GM12892 (cell line): ENCODE measurements at regions not wholly inside any gene's neighbourhood (a gene's known extent, or its start where the extent isn't known, plus 50 kb on each side); places are given as distances from the start of the nearest gene placed in this dataset.

Experiments
- DNase-seq: peaks from one replicate; pipeline ENCODE4 v3.0.0; 2011; ENCODE audit not compliant: insufficient read length
- FAIRE-seq: peaks from 2 replicates; lab custom pipeline; 2011; peaks lifted over from hg19 to GRCh38; lab: Jason Lieb, UNC
- POLR2A ChIP-seq: IDR thresholded peaks from 2 replicates; pipeline ENCODE4 v1.6.1; 2011; ENCODE audit warnings: low read depth, low read length, control low read depth
- POLR2AphosphoS5 ChIP-seq: IDR thresholded peaks from 2 replicates; pipeline ENCODE4 v1.6.1; 2011; ENCODE audit warnings: low read depth, low read length, control low read depth
- TAF1 ChIP-seq: IDR thresholded peaks from 2 replicates; pipeline ENCODE4 v1.6.1; 2011; ENCODE audit warnings: low read depth, mild to moderate bottlenecking, control low read depth, low read length, borderline replicate concordance

DNA sequence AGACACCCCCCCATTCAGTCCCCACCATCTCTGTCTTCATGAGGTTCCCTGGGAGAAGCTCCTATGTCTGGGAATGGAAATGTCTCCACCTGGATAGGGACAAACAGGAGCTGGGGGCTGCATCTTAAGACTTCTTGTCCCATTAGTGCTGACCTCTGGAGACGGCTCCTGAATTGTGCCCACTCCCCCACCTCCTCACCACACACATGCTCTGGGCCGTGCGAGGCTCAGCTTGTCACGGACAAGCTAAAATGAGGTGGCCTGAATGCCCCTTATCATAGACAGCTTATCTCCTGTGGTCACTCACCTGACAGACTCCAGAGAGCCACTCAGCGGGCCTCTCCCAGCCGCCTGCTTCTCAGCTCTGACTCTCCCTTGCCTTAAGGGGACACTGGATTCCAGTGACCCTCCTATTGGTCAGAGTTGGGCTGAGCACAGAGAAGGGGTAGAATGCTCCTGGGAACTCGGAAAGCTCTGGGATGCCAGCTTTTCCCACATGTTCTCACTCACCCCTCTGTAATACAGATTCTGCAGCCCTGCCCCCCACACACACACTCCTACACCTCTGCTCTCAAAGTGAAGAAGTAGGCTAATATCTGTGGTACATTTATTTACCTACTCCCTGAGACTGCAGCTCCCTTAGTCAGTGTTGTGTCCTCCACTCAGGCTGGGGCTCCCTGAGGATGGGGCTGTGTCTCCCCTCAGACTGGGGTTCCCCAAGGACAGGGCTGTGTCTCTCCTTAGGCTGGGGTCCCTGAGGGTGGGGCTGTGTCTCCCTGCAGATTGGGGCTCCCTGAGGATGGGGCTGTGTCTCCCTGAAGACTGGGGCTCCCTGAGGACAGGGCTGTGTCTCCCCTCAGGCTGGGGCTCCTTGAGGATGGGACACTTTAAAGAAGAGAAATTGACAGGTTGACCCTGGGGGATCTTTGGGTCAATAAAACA is 167.5 kb downstream of the VEGFA start:
- TF ChIP-seq POLR2A (no peak), TAF1 (no peak), POLR2AphosphoS5 (no peak)
- FAIRE-seq (no peak), DNase-seq (no peak)

- TF ChIP-seq TAF1 (no peak), POLR2AphosphoS5 (no peak), POLR2A (no peak)
- DNase-seq (no peak), FAIRE-seq (no peak)
These were observed 166.5 kb downstream of the VEGFA start for GRCh38 chr6:43936476-43936875.

- TF ChIP-seq POLR2A (no peak), TAF1 (no peak), POLR2AphosphoS5 (no peak)
- no peak for DNase-seq
- FAIRE-seq, result no peak
These were observed 166.0 kb downstream of the VEGFA start for GRCh38 chr6:43935921-43936439.

GRCh38 chr6:43934803-43935602 is 165.0 kb downstream of the VEGFA start:
- FAIRE-seq (no peak), DNase-seq (no peak)
- TF ChIP-seq POLR2A, result no peak
- no peak for TF ChIP-seq TAF1

- TF ChIP-seq POLR2AphosphoS5 (no peak), POLR2A (no peak), TAF1 (no peak)
- DNase-seq (no peak), FAIRE-seq (no peak)
These were observed 164.3 kb downstream of the VEGFA start for GRCh38 chr6:43934183-43934802.

DNA sequence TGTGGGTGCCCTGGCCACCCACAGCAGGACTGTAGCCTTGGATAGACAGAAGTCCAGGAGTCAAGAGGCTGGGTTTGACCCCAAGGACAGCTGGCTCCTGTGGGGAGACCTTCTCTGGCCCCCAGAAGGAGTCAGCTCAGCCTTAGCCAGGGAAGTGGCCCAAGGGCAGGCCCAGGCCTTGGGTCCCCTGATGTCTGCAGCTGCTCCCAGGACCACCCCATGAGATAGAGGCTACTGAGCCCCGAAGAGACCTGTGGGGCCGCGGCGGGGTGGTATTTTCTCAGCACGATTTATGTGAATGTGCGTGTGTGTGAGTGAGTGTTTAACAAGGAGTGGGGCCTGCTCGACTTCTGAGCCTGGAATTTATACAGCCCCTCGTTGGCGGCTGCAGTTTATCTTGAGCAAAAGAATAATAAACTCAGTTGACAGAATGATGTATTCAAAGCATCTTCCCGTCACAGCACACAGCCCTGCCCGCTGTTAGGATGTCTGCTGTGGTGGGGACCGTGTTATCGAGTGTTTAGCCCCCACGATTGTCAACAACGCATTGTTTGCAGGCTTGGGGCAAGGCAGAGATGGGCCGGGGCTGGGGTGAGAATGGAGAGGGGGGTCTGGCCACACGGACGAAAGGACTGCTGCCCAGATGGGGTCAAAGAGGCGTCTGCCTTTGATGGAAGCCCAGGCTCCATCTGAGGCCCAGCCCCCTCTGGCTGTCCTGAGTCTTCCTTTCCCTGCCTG is 163.3 kb downstream of the VEGFA start:
- FAIRE-seq (no peak), DNase-seq (no peak)
- TF ChIP-seq POLR2A, result no peak
- TF ChIP-seq TAF1, result no peak
- TF ChIP-seq POLR2AphosphoS5, result no peak

DNA sequence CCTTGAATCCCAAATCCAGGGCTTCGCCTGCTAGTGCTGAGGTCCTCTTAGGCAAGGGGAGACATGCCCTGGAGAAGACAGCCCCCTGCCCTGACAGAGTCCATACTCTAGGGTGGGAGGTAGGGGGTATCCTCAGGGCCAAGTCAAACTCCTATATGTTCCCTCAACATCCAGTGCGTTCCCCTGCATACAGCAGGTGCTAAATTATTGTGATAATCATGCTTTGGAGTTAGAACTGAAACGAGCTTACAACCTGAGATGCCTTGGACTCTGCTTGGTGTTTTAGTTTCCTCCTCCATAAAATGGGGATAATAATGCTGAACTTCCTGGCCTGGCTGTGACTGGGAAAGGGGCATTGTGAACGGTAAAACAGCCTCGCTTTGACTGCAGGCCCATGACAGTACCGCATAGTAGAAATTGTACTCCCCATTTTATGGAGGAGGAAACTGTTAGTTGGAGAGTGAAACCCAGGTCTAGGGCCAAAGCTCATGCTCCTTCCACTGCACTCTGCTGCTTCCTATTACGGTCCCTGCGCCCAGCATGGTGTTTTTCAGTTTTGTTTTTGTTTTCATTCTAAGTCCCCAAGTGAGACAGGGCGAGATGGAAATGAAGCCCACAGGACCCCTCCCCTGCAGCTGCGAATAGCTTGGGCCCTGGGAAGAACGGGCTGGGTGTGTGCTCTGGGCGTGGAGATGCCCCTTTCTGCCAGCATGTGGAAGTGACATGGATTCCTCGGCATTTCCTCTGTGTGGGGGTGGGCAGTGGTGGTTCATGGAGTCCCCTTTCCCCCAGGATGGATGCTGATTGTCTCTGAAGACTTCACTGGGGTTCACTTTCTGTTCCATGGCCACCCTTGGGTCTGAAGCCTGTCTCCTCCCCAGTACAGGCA is 162.5 kb downstream of the VEGFA start:
- no peak for DNase-seq
- no peak for TF ChIP-seq POLR2AphosphoS5
- TF ChIP-seq TAF1, result no peak
- no peak for TF ChIP-seq POLR2A
- FAIRE-seq, result no peak

DNA sequence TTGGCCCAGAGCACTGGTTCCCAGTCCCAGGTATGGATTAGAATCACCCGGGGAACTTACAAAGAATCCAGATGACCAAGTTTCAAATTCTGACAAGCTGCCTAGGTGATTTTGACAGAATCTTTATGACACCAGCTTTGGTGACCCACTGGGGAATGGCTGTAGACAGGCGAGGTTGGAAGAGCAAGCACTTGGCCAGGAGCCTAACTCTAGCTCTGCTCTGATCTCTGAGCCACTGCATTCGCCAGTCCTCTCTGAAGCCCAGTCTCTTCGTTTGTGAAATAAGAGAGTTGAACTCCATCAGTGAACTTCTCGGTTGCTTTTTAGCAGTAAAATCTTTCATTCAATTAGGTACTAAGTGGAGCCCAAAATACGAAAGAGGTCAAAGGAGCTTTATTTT is 161.2 kb downstream of the VEGFA start:
- FAIRE-seq (no peak), DNase-seq (no peak)
- TF ChIP-seq POLR2AphosphoS5, result no peak
- no peak for TF ChIP-seq TAF1
- TF ChIP-seq POLR2A, result no peak

GRCh38 chr6:43930440-43931154 is 160.6 kb downstream of the VEGFA start:
- TF ChIP-seq POLR2AphosphoS5 (no peak), POLR2A (no peak), TAF1 (no peak)
- DNase-seq (no peak), FAIRE-seq (no peak)
